GM19455 (cell line): ENCODE measurements at regions not wholly inside any gene's neighbourhood (a gene's known extent, or its start where the extent isn't known, plus 50 kb on each side); places are given as distances from the start of the nearest gene placed in this dataset.
"Not testable (repeated sequence)": the region's sequence is repeated elsewhere in the genome, so short reads cannot be mapped to it uniquely, and the experiment has no call there.

Experiments
- ATAC-seq: cut with Tn5 transposase; IDR thresholded peaks from one replicate; pipeline ENCODE4 v1.9.1; 2021; ENCODE audit not compliant: unreplicated experiment

DNA sequence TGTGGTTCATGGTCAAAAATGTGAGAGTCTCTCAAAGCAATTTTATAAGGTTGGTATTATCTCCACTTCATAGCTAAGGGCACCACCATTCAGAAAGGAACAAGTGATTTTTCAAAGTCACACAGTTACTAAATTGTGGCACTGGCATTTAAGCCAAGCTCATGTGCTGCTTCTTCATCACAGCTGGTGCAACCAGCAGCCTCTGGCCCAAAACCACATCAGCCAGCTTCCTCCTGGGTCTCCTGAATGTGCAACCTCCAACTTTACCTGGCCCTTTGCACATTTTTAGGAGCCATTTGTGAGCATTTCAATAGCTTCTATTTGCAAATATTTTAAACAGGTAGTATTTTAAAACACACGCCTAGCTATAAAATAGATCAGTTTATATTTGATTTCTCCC is 293.7 kb downstream of the BCL11A start:
- ATAC-seq: no peak

DNA sequence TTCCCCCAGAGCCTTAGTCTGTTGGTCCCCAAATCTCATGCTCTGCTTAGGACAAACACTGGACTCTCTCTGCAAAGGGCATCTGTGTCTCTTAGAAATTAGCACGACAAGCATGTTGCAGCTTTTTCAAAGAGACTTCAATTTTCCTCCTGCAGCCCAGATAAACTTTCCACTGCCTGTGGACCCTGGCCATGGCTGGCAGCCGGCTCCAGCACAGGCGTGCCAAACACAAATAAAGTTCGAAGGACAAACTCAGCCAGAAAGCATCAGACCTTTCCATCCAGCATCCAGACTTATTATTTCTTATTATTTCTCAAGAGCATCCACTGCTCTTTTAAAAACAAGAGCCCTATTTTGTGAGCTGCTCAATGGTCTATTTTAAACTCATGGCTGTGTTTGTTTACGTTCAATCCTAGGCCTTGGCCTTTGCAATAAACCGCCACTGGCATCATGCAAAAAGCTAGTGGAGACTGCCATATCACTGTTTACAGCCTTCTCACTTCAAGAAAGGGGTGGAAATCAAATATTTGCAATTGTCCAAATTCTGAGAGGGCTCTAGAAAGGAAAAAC is 300.8 kb downstream of the BCL11A start:
- ATAC-seq: no peak

DNA sequence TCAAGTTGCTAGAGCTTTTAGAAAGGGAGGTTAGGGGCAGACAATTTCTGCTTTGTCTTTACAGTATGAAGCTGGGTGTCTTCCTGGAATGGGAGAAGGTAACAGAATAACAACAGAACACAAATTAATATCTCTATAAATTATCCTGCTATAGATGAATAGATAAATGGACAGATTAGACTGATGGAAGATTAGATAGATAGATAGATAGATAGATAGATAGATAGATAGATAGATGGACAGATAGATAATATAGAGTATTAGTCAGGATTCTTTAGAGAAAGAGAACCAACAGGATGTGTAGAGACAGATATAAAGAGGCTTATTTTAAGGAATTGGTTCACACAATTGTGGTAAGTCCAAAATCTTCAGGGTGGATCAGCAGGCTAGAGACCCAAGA is 302.2 kb downstream of the BCL11A start:
- no peak for ATAC-seq

DNA sequence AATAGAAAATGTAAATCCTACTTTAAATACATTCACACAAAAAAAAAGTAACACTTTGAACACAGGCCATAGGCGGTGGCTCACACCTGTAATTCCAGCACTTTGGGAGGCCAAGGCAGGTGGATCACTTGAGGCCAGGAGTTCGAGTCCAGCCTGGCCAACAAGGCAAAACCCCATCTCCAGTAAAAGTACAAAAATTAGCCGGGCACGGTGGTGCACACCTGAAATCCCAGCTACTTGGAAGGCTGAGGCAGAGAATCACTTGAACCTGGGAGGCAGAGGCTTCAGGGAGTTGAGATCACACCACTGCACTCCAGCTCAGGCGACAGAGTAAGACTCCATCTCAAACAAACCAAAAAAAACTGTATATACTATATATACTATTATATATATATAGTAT is 303.6 kb downstream of the BCL11A start:
- no peak for ATAC-seq

DNA sequence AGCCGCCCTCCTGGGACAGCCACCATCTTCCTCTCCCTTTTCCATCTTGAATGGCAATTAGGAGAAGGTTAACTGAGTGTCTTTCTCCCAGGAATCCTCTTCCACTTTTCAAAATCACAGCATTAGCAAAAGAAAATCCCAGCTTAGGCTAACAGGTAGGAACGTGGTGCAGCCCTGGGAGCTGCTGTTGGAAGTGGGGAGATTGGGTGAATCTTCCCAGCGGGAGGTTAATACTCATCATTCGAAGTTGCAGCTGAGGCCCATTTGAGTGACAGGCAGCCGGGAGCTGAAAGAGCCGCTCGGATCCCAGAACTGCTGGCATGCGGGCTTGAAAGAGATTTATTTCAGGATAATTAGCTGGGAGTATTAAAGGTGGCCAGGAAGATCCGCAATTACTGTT is 306.0 kb downstream of the BCL11A start:
- no peak for ATAC-seq

DNA sequence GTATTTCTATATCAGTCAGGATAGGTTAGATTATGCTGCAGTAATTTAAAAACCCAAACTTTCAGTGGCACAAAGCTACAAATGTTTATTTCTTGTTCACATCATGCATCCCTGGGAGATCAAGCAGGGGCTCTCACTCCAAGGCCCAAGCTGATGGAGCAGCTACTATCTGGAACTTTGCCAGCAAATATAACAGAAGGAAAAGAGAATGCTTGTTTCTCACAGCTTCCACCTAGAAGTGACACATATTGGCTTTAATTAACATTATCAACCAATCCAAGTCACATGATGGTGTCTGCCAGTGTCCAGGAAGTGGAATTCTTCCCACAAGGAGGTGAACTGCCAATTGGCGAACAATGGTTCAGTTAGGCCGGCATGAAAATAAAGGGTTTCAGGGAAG is 306.9 kb downstream of the BCL11A start:
- no peak for ATAC-seq

DNA sequence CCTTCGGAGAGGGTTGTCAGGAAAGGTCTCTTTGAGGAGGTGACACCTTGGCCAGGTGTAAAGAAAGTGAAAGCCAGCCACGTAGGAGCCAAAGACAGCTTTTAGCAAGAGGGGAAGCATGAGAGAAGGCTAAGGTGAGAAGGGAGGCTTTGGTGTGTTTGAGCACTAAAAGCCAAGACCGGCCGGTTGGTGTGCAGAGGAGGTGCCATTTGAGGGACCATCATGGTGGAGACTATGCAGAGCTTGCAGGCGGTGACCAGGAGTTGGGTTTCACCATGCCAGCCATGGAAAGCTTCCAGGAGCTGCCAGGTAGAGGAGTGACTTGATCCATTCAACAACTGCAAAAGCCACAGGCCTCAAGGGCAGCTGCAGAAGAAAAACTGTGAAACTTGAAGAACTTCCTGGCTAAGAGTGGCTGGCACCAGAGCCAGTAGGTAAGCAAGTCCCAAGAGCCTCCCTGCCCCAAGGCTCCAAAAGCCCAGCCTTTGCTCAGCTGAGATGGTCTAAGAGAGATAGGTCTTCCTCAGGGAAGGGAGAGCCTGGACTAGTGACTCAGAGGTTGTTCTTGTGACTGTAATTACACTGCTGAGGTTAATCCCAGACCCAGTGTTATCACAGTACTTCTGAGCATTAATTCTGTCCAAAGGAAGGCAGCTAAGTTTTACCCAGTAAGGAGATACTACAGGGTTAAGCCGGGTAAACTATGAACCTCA is 319.0 kb downstream of the BCL11A start:
- ATAC-seq: no peak

DNA sequence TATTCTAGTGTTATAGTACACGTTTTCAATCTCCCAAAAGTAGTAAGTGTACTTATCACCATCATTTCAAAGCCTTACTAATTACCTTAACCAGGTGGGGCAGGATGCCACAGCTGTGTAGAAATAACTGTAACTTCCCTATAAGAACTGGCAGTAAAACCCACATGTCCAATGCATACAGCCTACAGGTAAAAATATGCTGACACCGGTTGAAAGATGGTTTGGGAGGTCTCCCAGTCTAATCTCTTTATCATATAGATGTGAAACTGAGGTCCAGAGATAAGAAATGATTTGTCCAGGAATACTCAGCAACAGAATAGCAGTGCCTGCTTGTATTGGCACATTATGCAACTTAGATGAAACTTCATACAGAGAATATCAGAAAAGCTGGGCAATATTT is 322.9 kb downstream of the BCL11A start:
- ATAC-seq: no peak

DNA sequence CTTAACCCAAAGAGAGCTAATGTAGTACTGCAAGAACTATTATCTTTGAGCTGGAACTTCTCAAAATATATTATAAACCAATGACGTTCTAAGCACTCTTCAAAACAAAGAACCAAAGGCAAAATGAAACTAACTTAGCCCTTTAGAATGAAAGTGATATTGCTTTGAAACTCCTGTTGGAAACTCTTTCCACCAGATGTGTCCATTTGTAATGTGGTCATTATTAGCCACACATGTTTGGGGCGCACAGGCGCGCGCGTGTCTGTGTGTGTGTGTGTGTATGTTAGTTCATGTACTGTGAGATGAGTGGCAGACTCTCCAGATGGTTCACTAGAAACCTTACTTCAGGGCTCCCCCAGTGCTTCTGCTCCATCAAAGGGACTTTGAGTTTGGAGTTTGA is 323.4 kb downstream of the BCL11A start:
- no peak for ATAC-seq

DNA sequence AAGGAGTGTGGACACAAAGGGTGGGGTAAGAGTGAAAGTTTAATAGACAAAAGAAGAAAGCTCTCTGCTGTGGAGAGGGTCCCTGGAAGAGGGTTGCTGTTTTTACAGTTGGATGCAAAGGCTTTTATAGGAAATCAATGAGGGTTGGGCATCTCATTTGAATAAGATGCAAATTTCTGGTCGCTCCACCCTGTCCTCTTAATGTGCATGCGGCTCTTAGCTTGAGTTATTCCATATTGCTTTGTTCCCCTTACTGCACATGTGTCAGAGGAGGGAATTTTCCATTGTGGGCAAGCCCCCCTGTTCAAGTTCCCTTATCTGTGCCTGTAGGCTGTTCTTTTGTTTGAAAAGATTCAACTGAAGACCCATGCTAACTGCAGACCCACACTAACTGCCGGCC is 326.5 kb downstream of the BCL11A start:
- no peak for ATAC-seq

DNA sequence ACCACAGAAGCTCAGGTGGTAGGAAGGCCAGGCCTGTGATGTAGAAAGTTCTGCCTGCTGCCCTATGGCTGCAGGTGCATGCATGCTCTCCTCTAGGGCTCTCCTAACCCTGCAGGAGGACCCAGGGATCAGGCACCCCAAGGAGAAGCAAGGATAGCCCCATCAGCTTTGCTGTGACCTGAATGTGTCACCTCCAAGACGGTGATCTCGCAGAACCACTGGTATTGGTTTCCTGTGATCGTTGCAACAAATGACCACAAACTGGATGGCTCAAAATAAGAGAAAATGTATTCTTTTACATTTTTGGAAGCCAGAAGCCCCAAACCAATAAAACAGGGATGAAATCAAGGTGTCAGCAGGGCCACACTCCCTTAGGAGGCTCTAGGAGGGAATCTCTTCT is 327.3 kb downstream of the BCL11A start:
- ATAC-seq: no peak

DNA sequence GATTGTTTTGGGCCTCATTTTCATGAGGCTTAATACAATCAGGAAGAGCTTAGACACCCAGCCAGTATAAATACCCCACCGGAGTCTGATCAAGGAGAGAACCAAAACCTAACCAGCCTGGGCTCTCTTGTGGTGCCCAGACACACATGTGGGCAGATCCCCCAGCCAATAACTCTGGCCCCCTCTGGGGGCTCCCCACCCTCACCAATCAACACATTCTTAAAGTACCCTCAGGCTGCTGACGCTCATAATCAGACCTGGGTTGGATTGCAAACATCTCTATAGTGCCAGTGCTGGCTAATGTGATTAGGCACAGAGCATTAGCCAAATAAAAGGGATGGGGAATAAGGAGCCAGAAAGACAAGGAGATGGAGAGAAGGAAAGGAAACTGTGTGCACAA is 329.6 kb downstream of the BCL11A start:
- ATAC-seq: no peak

DNA sequence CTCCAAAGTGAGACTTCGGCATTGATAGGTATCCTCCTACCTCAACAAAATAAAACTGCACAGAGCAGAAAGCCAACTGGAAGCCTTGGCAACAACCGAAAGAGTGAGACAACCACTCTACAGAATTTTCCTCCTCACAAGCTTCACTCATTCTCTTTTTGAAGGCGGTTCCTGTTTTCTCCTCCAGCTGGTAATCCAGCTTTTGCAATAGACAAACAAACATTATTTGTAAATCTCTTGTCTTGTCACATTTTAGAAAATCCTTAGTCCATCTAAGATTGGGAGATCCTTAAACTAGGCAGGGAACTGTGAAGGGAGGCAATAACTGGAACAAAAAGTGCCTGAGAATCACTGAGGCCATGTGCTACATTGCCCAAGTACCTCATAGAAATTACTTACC is 332.4 kb downstream of the BCL11A start:
- ATAC-seq: no peak

DNA sequence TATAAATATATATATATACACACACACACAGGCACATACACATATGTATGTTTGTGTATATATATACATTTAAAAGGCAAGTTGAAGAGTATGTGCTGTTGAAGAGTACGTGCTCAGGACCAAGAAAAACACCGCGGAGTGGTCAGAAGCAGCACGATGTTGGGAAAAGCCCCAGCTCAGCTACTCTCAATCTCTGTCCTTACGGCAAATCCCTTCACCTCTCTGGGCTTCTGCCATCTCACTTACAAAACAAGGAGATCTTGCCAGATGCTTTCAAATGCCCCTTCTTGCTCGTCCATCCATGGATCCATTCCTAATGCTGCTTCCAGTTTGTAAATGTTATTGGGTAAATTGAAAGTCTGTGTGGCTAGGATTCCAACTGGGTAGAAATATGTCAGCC is 333.9 kb downstream of the BCL11A start:
- no peak for ATAC-seq

DNA sequence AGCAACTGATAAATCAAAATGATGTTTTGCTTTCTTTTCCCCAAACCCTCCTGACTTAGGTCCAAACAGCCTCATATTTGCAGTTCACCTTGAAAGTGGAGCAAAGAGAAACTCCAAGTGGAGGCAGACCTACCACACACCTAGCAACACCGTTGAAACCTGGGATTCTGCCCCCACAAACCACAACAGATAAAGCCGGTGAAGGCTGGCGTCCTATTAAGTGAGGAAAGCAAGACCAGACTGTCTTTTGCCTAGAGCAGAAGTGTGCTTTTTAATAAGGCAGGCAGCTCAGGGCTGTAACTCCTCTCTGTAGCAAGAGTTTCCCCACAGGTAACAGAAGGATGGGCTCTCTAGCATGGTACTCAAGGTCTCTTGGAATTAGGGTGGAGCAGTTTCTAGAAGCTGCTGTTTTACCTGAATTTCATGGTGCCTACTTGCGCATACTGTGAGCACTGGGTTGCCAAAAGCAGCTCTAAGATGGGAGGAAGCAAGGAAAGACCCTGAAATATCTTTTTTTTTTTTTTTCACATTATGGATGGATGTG is 336.9 kb downstream of the BCL11A start:
- ATAC-seq: no peak

DNA sequence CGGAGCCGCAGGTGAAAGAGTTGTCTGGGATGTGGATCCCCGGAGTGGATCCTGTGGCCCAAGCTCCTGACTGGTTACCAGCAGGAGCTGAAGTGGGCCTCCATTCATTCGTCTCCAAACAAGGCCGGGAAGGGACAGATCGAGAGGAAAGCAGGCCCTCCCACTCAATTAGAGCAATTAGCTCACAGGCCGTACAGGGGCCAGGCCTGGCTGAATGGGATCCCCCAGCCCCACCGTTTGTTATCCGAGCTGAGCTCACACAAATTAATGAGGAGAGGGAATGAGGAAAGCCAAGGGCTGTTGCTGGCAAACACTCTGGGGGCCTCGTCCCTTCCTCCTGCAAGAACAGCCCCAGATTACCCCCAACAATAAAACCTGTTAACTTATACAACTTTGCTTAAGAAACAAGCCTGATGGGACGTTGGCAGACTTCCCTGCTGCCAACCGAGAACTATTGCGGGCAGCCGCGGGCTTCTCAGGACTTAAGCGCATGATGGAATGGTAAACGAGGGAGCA is 338.0 kb downstream of the BCL11A start:
- ATAC-seq: no peak

DNA sequence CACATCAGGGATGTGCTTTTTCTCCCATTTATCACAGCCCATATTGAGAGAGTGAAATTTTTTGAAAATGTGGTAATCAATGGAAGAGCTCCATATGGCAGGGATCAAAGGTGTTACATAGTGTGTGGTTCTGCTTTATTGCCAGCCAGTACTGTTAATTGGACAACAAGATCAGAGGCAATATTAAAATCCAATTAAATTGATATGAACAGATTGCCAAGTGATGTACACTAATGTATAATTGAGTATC is 338.9 kb downstream of the BCL11A start:
- ATAC-seq: no peak

DNA sequence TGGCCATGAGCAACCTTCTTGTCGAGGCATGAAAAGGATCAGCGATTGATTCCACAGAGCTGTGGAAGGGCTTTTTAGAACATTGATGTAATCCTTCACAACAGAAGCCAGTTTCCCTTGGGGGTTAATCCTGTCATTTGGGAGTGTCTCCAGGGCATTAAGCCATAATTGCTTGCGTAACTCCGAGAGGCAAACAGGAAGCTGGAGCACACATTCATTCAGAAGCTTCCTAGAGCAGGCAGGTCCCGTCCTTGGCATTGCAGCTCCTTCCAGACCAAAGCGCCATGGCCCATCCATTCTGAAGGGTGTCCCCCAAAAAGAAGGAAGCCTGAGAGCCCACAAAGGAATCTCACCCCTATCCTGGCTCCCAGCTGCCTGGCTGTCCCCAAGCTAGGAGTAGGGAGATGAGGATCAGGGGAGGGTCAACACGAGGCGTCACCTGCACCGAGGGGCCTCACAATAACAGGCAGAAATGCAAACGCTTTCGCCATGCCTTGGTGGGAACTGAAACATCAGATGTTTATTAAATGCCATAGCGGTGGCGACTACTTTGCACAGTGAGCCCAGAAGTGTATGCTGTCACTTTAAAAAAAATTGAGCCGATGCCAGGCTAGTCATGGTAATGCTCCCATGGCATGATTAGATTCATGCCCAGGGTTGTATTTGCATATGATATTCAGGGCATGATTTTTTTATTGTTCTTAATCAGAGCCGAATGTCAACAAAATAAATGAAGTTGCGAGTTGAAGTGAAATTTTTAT is 339.4 kb downstream of the BCL11A start:
- no peak for ATAC-seq

DNA sequence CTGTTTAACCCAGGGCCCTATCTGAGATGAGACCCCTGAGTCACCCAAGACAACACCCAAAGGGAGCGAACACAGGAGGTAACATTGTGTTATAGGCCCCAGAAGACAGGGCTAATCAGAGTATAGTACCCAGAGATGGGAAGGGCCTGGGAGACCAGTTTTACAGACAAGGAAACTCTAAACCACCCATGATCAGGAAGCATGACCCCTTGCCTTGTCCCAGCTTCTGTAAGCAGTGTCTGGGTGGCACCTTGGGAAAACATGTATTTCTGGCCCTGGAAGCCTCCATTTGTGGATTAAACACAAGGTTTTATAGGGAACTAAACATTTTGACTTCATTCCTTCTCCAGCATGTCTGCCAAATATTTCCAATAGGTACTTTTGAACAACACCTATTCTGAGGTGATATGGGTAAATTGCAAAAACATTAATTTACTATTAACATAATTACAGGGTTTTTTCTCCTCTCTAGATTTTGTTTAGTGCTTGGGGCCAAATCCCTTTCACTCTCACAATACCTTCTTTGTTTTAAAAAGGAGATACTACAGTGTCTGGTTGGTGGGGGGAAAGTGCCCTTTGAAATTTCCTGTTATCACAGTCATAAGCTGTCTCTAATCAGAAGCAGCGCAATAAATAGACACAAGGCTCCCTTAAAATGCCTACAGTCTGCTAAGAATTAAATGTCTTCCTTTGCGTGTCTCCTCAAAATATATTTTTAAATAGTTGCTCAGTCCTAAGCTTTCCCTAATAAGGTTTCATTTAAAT is 341.1 kb downstream of the BCL11A start:
- no peak for ATAC-seq

DNA sequence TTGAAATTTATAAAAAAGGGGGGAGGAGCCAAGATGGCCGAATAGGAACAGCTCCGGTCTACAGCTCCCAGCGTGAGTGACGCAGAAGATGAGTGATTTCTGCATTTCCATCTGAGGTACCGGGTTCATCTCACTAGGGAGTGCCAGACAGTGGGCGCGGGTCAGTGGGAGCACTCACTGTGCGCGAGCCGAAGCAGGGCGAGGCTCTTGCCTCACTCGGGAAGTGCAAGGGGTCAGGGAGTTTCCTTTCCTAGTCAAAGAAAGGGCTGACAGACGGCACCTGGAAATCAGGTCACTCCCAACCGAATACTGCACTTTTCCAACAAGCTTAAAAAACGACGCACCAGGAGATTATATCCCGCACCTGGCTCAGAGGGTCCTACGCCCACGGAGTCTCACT is 364.4 kb downstream of the BCL11A start:
- ATAC-seq: not testable (repeated sequence)

DNA sequence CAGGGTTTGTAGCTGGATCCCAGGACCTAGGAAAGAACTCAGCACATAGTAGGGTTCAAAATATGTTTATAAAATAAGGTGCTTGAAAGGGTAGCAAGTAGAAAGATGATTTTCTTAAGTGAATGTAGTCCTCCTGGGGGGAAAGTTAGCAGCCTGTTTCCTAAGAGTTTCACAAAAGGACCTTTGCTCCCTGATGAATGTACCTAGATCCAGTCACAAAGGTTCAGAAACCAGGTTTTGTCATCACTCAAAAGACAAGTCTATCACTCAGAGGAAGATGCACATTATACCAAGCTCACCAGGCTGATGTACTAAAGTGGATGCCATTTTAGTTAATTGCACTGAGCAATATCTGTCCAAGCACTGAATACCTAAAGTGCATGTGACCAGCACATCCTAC is 378.2 kb downstream of the BCL11A start:
- no peak for ATAC-seq

DNA sequence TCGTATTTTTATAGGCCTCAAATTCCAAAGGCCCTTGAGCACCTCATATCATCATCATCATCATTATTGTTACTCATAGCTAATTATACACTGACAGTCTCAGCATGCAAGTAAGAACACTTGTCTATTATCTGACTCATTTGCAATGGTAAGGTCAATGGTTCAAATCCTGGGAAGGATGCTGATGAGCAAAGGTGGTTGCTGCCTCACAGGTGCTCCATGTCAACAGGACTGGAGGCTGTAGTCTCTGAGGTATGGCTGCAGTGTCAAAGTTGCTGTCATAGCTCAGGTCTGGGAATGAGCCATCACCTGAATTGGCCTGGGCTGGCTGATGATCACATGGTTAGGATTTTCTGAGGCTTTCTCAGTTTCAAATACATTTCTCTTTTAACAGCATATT is 379.3 kb downstream of the BCL11A start:
- no peak for ATAC-seq
